OCI-M2 (cell line): ENCODE measurements at regions not wholly inside any gene's neighbourhood (a gene's known extent, or its start where the extent isn't known, plus 50 kb on each side); places are given as distances from the start of the nearest gene placed in this dataset.

ENCODE experiments used
- DNase-seq: peaks from one replicate; lab custom pipeline; 2025; ENCODE audit not compliant: unreplicated experiment; lab: John Stamatoyannopoulos, UW

GRCh38 chr15:62532367-62532766 is 367.3 kb upstream of the C2CD4B start:
- DNase-seq: no peak

GRCh38 chr15:62533687-62534086 is 368.6 kb upstream of the C2CD4B start:
- DNase-seq: no peak

DNA sequence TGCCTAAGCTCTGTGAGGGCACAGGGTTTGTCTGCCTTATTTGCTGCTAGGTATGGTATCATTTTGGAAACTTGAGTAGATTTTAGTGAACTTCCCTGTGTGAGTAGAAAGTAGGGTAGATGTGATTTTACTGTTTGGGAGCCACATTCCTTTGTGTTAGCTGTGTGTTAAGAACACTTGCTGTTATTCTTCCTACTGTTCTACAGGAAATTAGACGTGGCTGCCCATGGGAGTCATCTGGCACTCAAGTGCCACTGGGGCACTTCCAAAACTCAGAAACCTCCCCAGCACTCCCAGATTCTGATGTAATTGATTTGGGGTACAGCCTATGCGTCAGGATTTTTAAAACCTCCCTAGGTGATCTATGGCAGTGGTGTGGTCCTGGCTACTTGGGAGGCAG is 369.9 kb upstream of the C2CD4B start:
- no peak for DNase-seq

DNA sequence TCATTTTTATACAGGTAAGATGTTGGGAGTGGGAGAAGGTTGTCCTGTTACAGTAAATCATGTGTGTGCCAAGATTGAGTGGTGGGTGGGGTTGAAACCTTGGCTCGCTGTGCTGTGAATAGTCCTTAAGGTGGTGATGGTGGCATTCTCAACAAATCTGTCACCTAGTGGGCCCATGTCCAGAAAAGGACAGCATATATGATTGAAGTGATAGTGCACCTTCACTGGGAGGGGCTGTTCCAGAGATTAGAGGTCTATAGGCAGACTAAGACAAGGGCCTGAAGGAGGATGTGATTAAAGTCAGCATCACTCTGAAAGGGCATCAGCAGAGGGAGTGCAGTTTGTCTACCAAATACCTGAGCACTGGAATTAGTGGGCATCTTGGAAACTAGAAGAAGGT is 374.2 kb upstream of the C2CD4B start:
- no peak for DNase-seq

GRCh38 chr15:62541250-62541649 is 376.2 kb upstream of the C2CD4B start:
- no peak for DNase-seq

GRCh38 chr15:62541846-62542245 is 376.8 kb upstream of the C2CD4B start:
- DNase-seq: no peak

DNA sequence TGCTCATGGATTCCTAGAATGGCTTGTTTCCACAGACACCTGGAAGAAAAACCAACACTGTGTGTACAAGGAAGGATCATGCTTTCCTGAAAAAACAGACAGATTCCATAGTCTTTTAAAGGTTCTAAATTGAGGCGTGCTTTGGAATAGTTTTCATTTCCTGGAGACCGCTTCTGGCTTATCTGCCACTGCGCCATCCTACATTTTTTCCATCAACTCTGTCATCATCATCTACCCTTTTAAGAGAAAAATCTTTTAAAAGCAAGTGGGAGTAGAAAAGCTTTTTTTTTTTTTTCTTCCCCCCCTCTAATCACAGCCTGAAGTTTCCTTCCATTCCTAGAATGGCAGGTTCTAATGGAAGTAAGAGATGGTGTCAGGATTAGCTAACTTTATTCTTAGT is 379.4 kb upstream of the C2CD4B start:
- DNase-seq: no peak

GRCh38 chr15:62545467-62546227 is 380.6 kb upstream of the C2CD4B start:
- DNase-seq: no peak

DNA sequence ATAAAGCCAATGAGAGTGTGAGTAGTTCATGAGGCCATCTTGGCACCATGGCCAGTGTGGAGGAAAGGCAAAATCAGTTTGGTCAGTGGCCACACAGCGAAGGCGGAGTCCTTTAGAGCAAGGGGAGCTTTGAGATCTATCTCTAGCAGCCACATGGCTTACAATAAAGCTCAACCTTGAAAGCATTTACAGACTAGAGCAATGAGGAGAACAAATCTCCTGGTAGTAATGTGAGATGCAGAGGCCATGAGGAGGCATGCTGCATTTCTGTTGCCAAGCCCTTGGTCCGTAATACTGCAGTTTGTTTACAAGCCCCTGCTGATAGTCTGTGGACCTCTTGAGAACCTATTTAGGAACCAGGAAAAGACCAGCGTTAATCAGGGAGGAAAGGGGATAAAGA is 381.5 kb upstream of the C2CD4B start:
- DNase-seq: no peak

DNA sequence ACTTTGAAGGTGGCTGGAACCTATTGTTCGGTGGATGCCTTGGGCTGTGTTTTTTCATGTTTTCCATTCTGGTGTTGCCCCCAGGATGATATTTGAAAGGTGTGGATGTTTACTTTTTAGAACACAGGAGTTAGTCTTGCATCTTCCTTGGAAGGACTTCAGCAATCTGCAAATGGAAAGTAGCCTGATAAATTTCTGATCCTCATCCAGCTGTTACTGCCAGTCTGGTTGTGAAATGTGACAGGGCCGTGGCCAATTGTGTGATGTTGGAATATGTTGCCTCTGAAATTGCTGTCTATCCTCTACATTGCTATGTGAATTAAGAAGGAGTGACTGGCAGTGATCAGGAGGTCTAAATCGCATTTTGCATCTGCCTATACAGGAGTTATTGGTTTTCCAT is 382.5 kb upstream of the C2CD4B start:
- DNase-seq: no peak

DNA sequence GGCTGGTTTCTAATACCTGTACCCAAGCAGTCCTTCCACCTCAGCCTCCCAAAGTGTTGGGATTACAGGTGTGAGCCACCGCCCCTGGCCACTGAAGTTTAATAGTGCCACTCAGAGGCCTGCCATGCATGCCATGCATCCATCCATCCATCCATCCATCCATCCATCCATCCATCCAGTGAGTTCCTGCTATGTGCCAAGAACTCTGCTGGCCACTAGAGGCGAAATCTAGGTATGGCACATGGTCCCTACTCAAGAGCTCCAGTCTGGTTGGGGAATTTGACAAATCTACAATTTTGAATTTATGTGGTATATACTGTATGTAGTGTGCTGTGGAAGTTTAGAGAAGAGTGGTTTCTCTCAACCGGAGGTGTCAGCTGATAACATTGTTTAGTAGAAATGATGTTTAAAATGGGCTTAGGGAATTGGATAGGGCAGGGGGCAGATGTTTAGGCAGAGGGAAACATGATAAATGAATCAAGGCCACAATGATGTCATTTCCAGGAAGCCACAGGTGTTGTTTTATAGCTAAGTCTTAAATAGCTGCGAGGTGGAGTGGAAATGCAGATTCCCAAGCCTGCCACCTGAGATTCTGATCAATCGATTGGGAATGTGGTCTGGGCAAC is 384.4 kb upstream of the C2CD4B start:
- no peak for DNase-seq

GRCh38 chr15:62550106-62550505 is 385.0 kb upstream of the C2CD4B start:
- no peak for DNase-seq

GRCh38 chr15:62552444-62552843 is 387.4 kb upstream of the C2CD4B start:
- DNase-seq: no peak

GRCh38 chr15:62553911-62554563 is 389.0 kb upstream of the C2CD4B start:
- no peak for DNase-seq

DNA sequence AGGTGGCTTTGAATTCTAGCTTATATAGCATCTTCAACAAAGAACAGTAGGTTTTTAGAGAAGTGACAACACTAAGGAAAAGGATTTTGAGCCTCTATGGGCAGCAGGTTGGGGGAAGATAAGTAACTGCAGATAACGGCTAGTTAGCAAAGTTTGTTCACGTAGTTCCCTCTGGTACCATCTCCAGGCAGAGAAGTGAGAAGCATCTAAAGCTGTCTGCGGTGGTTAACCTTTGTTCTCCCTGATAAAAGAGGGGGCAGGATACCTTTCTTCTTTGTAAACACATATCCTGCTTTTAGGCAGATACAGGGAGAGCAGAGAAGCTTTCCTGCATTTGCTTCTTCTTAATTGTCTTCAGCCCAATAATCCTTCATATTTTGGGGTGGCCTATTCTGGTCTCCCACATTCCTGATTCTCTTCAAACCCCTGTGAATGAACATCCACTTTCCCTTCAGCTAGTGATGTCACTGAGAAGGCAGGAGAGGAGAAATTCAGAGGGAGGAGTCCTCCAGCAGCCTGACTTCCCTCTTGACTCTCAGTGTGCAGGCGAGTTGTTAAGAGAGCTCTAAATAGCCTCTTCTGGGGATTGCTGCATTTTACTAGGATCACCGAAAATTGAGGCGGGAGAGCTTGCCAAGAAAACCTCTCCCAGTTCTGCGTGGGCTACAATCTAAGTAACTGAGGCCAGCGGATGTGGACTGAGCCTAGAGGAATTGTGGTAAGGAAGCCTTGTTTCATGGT is 393.7 kb upstream of the C2CD4B start:
- no peak for DNase-seq

DNA sequence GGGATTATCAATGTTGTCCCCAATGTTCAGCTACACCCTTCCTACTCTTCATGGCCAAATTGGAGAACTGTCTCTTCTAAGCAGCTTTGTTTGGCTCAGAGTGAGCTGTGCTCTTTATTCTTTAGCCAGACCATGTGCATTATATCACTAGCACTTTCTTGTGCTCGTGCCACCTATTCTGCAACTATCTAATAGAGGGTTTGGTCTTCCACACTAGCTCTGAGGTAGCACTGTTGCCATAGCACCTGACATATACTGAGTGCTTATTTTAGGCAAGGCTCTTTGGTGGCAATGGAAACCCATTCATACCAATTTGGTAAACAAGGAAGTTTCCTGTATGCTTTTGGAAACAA is 394.3 kb upstream of the C2CD4B start:
- DNase-seq: no peak

DNA sequence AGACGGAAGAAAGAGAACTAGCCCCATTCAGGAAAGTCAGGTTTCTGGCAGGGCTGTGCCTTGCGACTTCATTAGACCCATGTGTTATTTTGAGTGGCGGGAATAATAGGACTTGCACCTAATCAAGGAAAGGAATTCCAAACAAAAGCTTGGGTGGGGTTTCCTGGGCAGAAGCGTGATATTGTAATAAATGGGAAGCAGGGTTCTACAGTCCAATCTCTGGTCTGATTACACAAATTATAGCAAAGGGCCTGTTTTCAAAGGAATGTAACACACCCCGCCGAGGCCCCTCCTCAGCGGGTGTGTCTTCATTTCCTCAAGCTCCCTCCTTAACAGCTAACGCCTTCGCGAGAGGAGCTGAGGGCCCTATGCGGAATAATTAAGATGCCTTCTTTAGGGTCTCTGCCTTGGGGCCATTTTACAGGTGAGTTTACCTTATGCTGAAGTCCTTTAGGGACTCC is 396.0 kb upstream of the C2CD4B start:
- no peak for DNase-seq

- no peak for DNase-seq
These were observed 396.5 kb upstream of the C2CD4B start for GRCh38 chr15:62561571-62561970.

DNA sequence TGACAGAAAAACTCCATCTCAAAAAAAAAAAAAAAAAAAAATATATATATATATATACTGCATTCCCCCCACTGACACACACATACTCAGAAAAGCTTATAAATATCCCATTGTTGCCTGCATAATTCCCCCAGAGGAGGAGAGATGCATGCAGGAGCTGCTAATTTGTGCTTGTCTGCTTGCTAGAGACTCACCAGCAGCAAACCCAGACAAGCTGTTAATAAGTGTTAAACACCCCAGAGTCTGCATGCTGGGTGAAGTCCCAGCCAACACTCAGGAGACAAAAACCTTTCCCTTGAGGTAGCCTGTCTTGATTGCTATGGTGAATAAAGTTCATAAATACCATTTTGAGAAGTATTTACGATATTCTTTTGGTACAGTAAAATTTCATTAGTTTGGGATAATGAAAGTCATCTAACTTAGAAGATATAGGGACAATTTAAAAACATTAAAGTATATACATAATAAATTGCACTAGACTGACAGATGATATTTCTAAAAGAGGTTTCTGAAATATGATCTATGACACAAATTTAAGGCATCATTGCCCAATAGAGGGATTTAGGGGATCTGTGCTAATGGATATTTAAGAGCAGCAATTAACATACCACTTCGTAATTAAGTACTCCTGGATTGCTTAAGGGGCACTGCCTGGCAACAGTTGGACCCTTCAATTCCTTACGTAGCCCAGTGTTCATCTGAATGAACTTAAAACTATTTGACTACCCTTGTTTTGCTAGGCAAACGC is 400.0 kb upstream of the C2CD4B start:
- DNase-seq: no peak

- no peak for DNase-seq
These were observed 400.5 kb upstream of the C2CD4B start for GRCh38 chr15:62565634-62566026.

DNA sequence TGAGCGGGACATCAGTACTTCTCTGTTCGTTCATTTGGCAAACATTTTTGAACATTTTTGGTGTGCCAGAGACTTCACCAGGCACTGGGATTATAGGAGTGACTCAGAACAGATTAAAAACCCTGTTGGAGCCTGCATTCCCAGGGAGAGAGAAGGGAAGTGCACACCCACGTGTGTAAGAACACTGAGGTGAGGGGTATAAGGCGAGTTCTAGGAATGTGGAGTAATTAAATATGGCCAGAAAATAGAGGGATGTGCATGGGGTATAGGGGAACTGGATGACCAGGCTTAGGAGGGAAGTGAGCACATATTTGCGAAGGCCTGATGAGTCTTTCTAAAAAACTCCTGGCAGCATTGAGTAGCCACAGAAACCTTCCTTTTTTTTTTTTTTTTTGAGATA is 401.2 kb upstream of the C2CD4B start:
- no peak for DNase-seq
